SK-N-SH (cell line): ENCODE measurements at regions not wholly inside any gene's neighbourhood (a gene's known extent, or its start where the extent isn't known, plus 50 kb on each side); places are given as distances from the start of the nearest gene placed in this dataset.

Experiments
- CTCF ChIA-PET: fragments of 300-600, 350-600 bp; formaldehyde crosslinking; extraction: SDS; loops from one replicate; lab custom pipeline; 2021; lab: Yijun Ruan, JAX
- POLR2A ChIA-PET: fragments of 350-600 bp; sonication (Branson Sonifier 250); formaldehyde crosslinking; extraction: SDS; loops from one replicate; lab custom pipeline; 2020; ENCODE audit warnings: antibody characterized with exemption, inconsistent platforms; lab: Yijun Ruan, JAX
- DNase-seq: peaks from one replicate; pipeline ENCODE4 v3.0.0; 2012
- H2AFZ ChIP-seq: fragments of 200-600 bp; sonication (generic); 2 replicates; pipeline ENCODE4 v1.8.1; 2016; ENCODE audit warnings: antibody characterized with exemption, mild to moderate bottlenecking, low read depth
- H3F3A ChIP-seq: fragments of 200-600 bp; sonication (generic); replicated peaks from 2 replicates; pipeline ENCODE3; 2016; ENCODE audit warnings: antibody characterized with exemption, mild to moderate bottlenecking; ENCODE audit not compliant: insufficient read depth
- H3K27ac ChIP-seq, 2 experiments: fragments of 200-500 bp in 1 of 2; fragments of 200-600 bp in 1 of 2; sonication (Bioruptor generic) in 1 of 2; sonication (generic), shearing (Covaris generic) in 1 of 2; 2 replicates each; pipeline versions ENCODE4 v1.5.1 to v1.6.1; 2014 to 2016; ENCODE audit warnings: low read depth in 2 of 2, inconsistent platforms in 1 of 2, low read length in 1 of 2, mild to moderate bottlenecking in 1 of 2, mixed read lengths in 1 of 2
- H3K27me3 ChIP-seq: fragments of 200-600 bp; sonication (generic), shearing (Covaris generic); 2 replicates; pipeline ENCODE4 v1.6.1; 2016; ENCODE audit warnings: mixed run types; ENCODE audit not compliant: insufficient read depth
- H3K36me3 ChIP-seq, 2 experiments: fragments of 200-500 bp in 1 of 2; fragments of 200-600 bp in 1 of 2; sonication (Bioruptor generic) in 1 of 2; sonication (generic) in 1 of 2; replicated peaks in 1 of 2; 2 replicates each; pipeline versions ENCODE3 to v1.5.1; 2014 to 2016; ENCODE audit warnings: low read length in 1 of 2, mild to moderate bottlenecking in 1 of 2; ENCODE audit not compliant: insufficient read depth in 2 of 2, control insufficient read depth in 1 of 2
- H3K4me1 ChIP-seq, 2 experiments: fragments of 200-500 bp in 1 of 2; fragments of 200-600 bp in 1 of 2; sonication (Bioruptor generic) in 1 of 2; sonication (generic), shearing (Covaris generic) in 1 of 2; 2 replicates each; pipeline versions ENCODE4 v1.5.1 to v1.6.1; 2014 to 2016; ENCODE audit warnings: low read depth in 1 of 2, low read length in 1 of 2, mixed run types in 1 of 2; ENCODE audit not compliant: insufficient read depth in 2 of 2, control insufficient read depth in 1 of 2
- H3K4me2 ChIP-seq: fragments of 200-600 bp; sonication (generic), shearing (Covaris generic); 2 replicates; pipeline ENCODE4 v1.6.1; 2017; ENCODE audit warnings: mixed run types
- H3K4me3 ChIP-seq, 2 experiments: fragments of 200-500 bp in 1 of 2; fragments of 200-600 bp in 1 of 2; sonication (Bioruptor generic) in 1 of 2; sonication (generic), shearing (Covaris generic) in 1 of 2; 2 replicates each; pipeline versions ENCODE4 v1.5.1 to v1.8.1; 2014 to 2016; ENCODE audit warnings: low read depth in 2 of 2, inconsistent platforms in 1 of 2, low read length in 1 of 2, mild to moderate bottlenecking in 1 of 2, mixed read lengths in 1 of 2, moderate library complexity in 1 of 2
- H3K79me2 ChIP-seq: fragments of 200-600 bp; sonication (generic); 2 replicates; pipeline ENCODE4 v1.8.1; 2017; ENCODE audit warnings: mild to moderate bottlenecking; ENCODE audit not compliant: insufficient read depth
- H3K9ac ChIP-seq: fragments of 200-600 bp; sonication (generic); 2 replicates; pipeline ENCODE4 v1.6.1; 2017; ENCODE audit warnings: mixed run types
- H3K9me2 ChIP-seq: fragments of 200-600 bp; sonication (generic); 2 replicates; pipeline ENCODE4 v1.6.1; 2017; ENCODE audit warnings: mixed run types
- H3K9me3 ChIP-seq: fragments of 200-600 bp; sonication (generic); 2 replicates; pipeline ENCODE4 v1.6.1; 2017; ENCODE audit warnings: mixed run types, mild to moderate bottlenecking, moderate library complexity
- H4K20me1 ChIP-seq: fragments of 200-600 bp; sonication (generic); 2 replicates; pipeline ENCODE4 v1.6.1; 2017; ENCODE audit warnings: mild to moderate bottlenecking, mixed run types; ENCODE audit not compliant: insufficient read depth
- EP300 ChIP-seq, 2 experiments: IDR thresholded peaks; 2 replicates each; pipeline versions ENCODE4 v1.4.0 to v1.6.1; 2012; ENCODE audit warnings: borderline replicate concordance in 1 of 2, low read depth in 1 of 2, low read length in 1 of 2
- EZH2phosphoT487 ChIP-seq: fragments of 200-600 bp; sonication (generic); IDR thresholded peaks from 2 replicates; pipeline ENCODE4 v1.6.1; 2017; ENCODE audit warnings: low read depth, mixed run types, mild to moderate bottlenecking, antibody characterized with exemption, moderate library complexity, borderline replicate concordance
- FOXJ3 ChIP-seq: sonication (generic); formaldehyde crosslinking; IDR thresholded peaks from 2 replicates; pipeline ENCODE4 v1.5.1; 2020; ENCODE audit warnings: mild to moderate bottlenecking, missing genetic modification reagents
- FOXM1 ChIP-seq: IDR thresholded peaks from 2 replicates; pipeline ENCODE4 v1.4.0; 2012; ENCODE audit warnings: low read depth, mild to moderate bottlenecking
- JUND ChIP-seq: IDR thresholded peaks from 2 replicates; pipeline ENCODE4 v1.4.0; 2012
- MEF2A ChIP-seq: IDR thresholded peaks from 2 replicates; pipeline ENCODE4 v1.4.0; 2012; ENCODE audit warnings: low read depth, borderline replicate concordance
- NFIC ChIP-seq: IDR thresholded peaks from 2 replicates; pipeline ENCODE4 v1.4.0; 2012; ENCODE audit warnings: borderline replicate concordance
- RFX5 ChIP-seq: IDR thresholded peaks from 2 replicates; pipeline ENCODE4 v1.6.1; 2012; ENCODE audit warnings: mild to moderate bottlenecking, improper control_type of control experiment, low read length
- RXRA ChIP-seq: IDR thresholded peaks from 2 replicates; pipeline ENCODE4 v1.4.0; 2012; ENCODE audit warnings: low read depth, mild to moderate bottlenecking, borderline replicate concordance
- SIN3A ChIP-seq: IDR thresholded peaks from 2 replicates; pipeline ENCODE4 v1.6.1; 2012; ENCODE audit warnings: low read depth, mild to moderate bottlenecking, low read length, moderate library complexity, borderline replicate concordance
- SMC3 ChIP-seq: IDR thresholded peaks from 2 replicates; pipeline ENCODE4 v1.6.1; 2012; ENCODE audit warnings: low read depth, low read length, improper control_type of control experiment
- TCF12 ChIP-seq: IDR thresholded peaks from 2 replicates; pipeline ENCODE4 v1.4.0; 2012
- YY1 ChIP-seq: IDR thresholded peaks from 2 replicates; pipeline ENCODE4 v1.4.0; 2012; ENCODE audit warnings: low read depth, mild to moderate bottlenecking
- WGBS: methylation state at CpG from one replicate; pipeline ENCODE4 v1.1.6; 2017; ENCODE audit warnings: low lambda C conversion rate; 5-methylcytosine and 5-hydroxymethylcytosine counted together
- TF ChIP-seq, protein P1 (sequence below): fragments of 150-350 bp; IDR thresholded peaks from 2 replicates; pipeline ENCODE4 v1.6.1; 2016; ENCODE audit warnings: mild to moderate bottlenecking, low read depth, low read length
- TF ChIP-seq, protein P2 (sequence below): fragments of 200-600 bp; sonication (generic); IDR thresholded peaks from 2 replicates; pipeline ENCODE4 v1.6.1; 2017; ENCODE audit warnings: antibody characterized with exemption, mild to moderate bottlenecking, moderate library complexity
- TF ChIP-seq, protein P3 (sequence below): fragments of 150-350 bp; IDR thresholded peaks from 2 replicates; pipeline ENCODE4 v1.6.1; 2017; ENCODE audit warnings: antibody characterized with exemption, low read length, low read depth, borderline replicate concordance
- TF ChIP-seq, protein P4 (sequence below): IDR thresholded peaks from 2 replicates; pipeline ENCODE4 v1.4.0; 2012; ENCODE audit warnings: low read depth
- TF ChIP-seq, protein P5 (sequence below): IDR thresholded peaks from 2 replicates; pipeline ENCODE4 v1.4.0; 2012; ENCODE audit warnings: low read depth, borderline replicate concordance

DNA sequence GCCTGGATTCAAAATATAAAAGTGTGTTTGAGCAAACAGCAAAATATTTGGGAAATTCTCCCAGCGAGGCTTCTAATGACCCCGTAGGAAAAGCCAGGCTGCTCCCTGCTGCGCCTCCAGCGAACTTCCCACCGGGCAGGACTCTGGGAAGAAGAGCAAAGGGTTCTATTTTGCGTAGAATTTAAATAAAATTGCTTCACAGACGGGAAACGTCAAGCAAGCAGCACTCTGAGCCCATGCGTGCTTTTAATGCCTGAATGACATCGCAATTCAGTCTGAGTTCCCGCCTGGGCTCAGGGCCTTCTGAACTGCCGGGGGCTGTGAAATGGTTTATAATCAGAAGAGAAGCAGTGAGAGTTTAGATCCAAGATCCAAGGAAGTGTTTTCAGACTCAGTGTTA, 775.1 kb downstream of the BRD1 start:
- CTCF ChIA-PET: interaction anchor here (1.1 kb wide), 1 partner anchor 9 kb away, joined by 3 read pairs; no protein-coding TSS in a partner anchor
- TF ChIP-seq RFX5 (no peak), FOXJ3 (CRISPR knock-in tag) (no peak), MEF2A (no peak), SIN3A (no peak), TCF12 (no peak), YY1 (no peak), EZH2phosphoT487 (no peak), RXRA (no peak), NFIC (no peak), SMC3 (no peak), EP300 (IDR thresholded peaks at IDR 0.05; ENCODE audit: borderline replicate concordance in 1 of 2, low read depth in 1 of 2, low read length in 1 of 2) (no peak), FOXM1 (no peak), JUND (no peak)
- TF ChIP-seq, protein P1, sequence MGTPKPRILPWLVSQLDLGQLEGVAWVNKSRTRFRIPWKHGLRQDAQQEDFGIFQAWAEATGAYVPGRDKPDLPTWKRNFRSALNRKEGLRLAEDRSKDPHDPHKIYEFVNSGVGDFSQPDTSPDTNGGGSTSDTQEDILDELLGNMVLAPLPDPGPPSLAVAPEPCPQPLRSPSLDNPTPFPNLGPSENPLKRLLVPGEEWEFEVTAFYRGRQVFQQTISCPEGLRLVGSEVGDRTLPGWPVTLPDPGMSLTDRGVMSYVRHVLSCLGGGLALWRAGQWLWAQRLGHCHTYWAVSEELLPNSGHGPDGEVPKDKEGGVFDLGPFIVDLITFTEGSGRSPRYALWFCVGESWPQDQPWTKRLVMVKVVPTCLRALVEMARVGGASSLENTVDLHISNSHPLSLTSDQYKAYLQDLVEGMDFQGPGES: no peak
- TF ChIP-seq, protein P2, sequence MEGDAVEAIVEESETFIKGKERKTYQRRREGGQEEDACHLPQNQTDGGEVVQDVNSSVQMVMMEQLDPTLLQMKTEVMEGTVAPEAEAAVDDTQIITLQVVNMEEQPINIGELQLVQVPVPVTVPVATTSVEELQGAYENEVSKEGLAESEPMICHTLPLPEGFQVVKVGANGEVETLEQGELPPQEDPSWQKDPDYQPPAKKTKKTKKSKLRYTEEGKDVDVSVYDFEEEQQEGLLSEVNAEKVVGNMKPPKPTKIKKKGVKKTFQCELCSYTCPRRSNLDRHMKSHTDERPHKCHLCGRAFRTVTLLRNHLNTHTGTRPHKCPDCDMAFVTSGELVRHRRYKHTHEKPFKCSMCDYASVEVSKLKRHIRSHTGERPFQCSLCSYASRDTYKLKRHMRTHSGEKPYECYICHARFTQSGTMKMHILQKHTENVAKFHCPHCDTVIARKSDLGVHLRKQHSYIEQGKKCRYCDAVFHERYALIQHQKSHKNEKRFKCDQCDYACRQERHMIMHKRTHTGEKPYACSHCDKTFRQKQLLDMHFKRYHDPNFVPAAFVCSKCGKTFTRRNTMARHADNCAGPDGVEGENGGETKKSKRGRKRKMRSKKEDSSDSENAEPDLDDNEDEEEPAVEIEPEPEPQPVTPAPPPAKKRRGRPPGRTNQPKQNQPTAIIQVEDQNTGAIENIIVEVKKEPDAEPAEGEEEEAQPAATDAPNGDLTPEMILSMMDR: no peak
- TF ChIP-seq, protein P3, sequence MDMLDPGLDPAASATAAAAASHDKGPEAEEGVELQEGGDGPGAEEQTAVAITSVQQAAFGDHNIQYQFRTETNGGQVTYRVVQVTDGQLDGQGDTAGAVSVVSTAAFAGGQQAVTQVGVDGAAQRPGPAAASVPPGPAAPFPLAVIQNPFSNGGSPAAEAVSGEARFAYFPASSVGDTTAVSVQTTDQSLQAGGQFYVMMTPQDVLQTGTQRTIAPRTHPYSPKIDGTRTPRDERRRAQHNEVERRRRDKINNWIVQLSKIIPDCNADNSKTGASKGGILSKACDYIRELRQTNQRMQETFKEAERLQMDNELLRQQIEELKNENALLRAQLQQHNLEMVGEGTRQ: no peak
- TF ChIP-seq, protein P4, sequence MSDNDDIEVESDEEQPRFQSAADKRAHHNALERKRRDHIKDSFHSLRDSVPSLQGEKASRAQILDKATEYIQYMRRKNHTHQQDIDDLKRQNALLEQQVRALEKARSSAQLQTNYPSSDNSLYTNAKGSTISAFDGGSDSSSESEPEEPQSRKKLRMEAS: no peak
- TF ChIP-seq, protein P5, sequence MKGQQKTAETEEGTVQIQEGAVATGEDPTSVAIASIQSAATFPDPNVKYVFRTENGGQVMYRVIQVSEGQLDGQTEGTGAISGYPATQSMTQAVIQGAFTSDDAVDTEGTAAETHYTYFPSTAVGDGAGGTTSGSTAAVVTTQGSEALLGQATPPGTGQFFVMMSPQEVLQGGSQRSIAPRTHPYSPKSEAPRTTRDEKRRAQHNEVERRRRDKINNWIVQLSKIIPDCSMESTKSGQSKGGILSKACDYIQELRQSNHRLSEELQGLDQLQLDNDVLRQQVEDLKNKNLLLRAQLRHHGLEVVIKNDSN: no peak
- TF ChIP-seq, all 33 proteins: peak for 0
- Histone ChIP-seq H3K9me3 (no peaks in the 10 kb centered on the region), H3K4me2 (no peak overlapping the region), H3K9me2 (no peaks in the 10 kb centered on the region), H4K20me1 (no peaks in the 10 kb centered on the region), H3F3A (no peaks in the 10 kb centered on the region), H3K27ac (no peak overlapping the region), H3K9ac (no peak overlapping the region), H3K4me1 (peaks cover 0 to 3% of the 10 kb centered on the region in 2 experiments; a peak in 1 of 4 replicates), H2AFZ (no peak overlapping the region), H3K36me3 (no peaks in the 10 kb centered on the region), H3K79me2 (no peaks in the 10 kb centered on the region), H3K27me3 (no peaks in the 10 kb centered on the region; the same call in 1 of the 2 replicates), H3K4me3 (no peak overlapping the region)
- no peak for DNase-seq
- POLR2A ChIA-PET: no interaction called here
- WGBS: 31% methylated on average over 12 of the region's 12 CpGs
